Activated naive CD8-positive, alpha-beta T cell treated with anti-CD3 and anti-CD28 coated beads, Interleukin-2, amount 10 ng/mL, durations not matched to agents 7 days and 5 days (primary cell): ENCODE measurements at regions not wholly inside any gene's neighbourhood (a gene's known extent, or its start where the extent isn't known, plus 50 kb on each side); places are given as distances from the start of the nearest gene placed in this dataset.

Experiments
- ATAC-seq: fragments of 150-1000 bp; cut with Tn5 transposase; one replicate; pipeline ENCODE4 v1.10.0; 2021; ENCODE audit warnings: low read depth, moderate library complexity
- POLR2A ChIA-PET: fragments of 350-600 bp; sonication (Branson Sonifier 250); formaldehyde crosslinking; loops from one replicate; lab custom pipeline; 2021; ENCODE audit warnings: antibody characterized with exemption; lab: Charles Lee
- DNase-seq: peaks from one replicate; pipeline ENCODE4 v3.0.0; 2021
- H3K27ac Mint-ChIP-seq: one replicate; pipeline ENCODE4 v1.8.0; 2022; ENCODE audit warnings: mild to moderate bottlenecking, mixed read lengths
- H3K27me3 Mint-ChIP-seq: one replicate; pipeline ENCODE4 v1.8.0; 2022; ENCODE audit warnings: mild to moderate bottlenecking, moderate library complexity, mixed read lengths
- H3K36me3 Mint-ChIP-seq: one replicate; pipeline ENCODE4 v1.8.0; 2021; ENCODE audit warnings: mild to moderate bottlenecking, mixed read lengths
- H3K4me1 Mint-ChIP-seq: one replicate; pipeline ENCODE4 v1.8.0; 2021; ENCODE audit warnings: mixed read lengths
- H3K4me3 Mint-ChIP-seq: one replicate; pipeline ENCODE4 v1.8.0; 2022; ENCODE audit warnings: mild to moderate bottlenecking, moderate library complexity, mixed read lengths
- H3K9me3 Mint-ChIP-seq: one replicate; pipeline ENCODE4 v1.8.0; 2021; ENCODE audit warnings: mixed read lengths

DNA sequence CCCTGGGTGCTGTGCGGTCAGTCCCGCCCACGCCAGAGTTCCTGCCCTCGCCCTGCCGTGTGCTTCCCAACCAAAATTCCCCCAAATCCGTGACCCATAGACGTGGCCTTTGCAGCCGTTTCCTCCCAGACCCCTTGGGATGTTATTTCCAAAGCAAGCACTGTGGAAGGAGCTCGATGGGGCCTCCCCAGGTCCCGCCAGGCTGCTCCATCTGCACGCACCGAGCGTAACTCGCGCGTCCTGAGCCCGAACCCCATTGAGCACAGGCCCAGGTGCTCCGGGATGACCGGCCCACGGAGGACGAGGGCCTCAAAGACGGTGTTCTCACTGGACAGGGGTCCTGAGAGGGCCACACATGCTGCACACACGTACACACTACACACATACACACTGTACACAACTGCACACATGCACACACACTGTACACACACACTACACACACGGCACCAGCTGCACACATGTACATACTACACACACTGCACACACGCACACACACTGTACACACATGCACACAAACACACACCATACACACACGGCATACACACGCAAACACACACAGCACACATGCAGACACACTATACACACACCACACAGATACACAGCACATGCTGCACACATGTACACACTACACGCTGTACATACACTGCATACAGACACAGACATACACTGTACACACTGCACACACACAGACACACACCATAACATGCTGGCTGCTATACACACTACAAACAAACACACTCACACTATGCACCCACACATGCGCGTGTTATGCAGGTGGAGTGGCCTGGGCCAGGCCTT lies 431.2 kb upstream of the SALL3 start:
- no peak for ATAC-seq
- Mint-ChIP-seq H3K27me3 (no peaks in the 10 kb centered on the region), H3K27ac (no peak overlapping the region), H3K4me1 (no peaks in the 10 kb centered on the region), H3K36me3 (peaks cover 2% of the 10 kb centered on the region), H3K4me3 (no peak overlapping the region), H3K9me3 (peaks cover 18% of the 10 kb centered on the region)
- POLR2A ChIA-PET: no interaction called here
- no peak for DNase-seq

DNA sequence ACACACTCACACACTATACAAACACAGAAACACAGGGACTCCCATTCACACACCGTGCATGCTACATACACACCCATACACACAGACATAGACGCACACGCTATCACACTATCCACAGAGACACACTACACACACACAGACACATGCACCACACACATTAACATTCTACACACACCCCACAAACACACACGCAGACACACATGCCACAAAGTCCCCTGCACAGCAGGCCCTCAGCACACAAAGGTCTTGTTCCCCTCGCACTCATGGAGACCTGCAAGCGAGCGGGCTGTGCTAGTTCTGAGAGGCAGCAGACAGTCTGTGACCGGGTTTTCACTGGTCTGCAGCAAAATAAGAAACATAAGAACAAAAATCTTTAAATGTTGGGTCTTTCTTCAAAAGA lies 429.6 kb upstream of the SALL3 start:
- ATAC-seq (no peak), DNase-seq (no peak)
- Mint-ChIP-seq H3K27ac (no peak overlapping the region), H3K4me3 (no peak overlapping the region), H3K4me1 (no peaks in the 10 kb centered on the region), H3K9me3 (peaks cover 21% of the 10 kb centered on the region), H3K36me3 (peaks cover 2% of the 10 kb centered on the region), H3K27me3 (no peaks in the 10 kb centered on the region)
- POLR2A ChIA-PET: no interaction called here

DNA sequence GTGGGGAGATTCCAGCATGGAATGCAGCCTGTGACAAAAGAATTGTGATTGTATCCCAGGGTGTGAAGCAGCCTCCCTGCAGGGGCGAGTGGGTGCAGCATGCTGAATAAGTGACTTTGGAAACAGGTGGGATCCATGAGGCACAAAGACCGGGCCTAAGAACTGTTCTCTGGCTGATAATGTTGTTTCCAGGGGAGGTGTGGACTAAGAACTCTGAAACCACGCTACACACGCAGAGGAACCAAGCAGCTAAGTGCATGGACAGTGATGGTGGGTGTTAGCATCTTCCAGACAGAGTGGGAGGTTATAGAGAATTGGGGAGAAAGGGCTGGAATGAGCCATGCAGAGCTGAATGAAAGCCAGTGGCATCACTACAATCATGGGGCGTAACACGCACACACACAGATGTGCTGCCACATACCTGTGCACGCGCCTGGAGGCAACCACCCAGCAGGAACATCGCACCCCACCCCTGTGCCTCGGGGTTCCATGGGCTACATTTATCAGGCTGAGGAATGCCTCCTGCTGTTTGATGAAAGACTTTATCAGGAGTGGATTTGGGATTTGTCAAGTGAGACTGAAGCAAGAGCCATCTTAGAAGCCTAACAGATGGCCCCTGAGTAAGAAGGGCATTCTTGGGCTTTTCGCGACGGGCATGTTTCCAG lies 424.5 kb upstream of the SALL3 start:
- Mint-ChIP-seq H3K36me3 (no peaks in the 10 kb centered on the region), H3K9me3 (peaks cover 8% of the 10 kb centered on the region), H3K27ac (no peak overlapping the region), H3K4me3 (no peak overlapping the region), H3K27me3 (no peaks in the 10 kb centered on the region), H3K4me1 (no peaks in the 10 kb centered on the region)
- ATAC-seq: no peak
- no peak for DNase-seq
- POLR2A ChIA-PET: no interaction called here

DNA sequence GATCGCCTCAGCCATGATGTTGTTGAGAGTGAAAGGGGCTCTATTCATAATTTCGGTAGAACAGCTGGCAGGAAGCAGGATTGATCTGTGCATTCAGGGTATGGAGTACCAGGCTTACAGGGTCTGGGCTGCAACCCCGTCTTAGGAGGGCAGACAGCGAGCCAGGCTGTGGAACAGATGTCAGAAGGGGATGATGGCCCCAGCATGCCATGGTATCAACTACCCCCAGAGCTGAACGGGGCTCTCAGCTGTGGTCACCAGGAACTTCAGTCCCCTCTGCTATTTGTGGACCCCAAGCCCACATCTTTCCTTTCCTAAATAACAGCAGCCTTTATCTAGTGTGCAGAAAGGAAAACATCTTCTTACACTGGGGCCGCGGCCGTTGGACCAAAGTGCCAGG lies 422.2 kb upstream of the SALL3 start:
- DNase-seq: no peak
- Mint-ChIP-seq H3K36me3 (no peaks in the 10 kb centered on the region), H3K9me3 (peaks cover 9% of the 10 kb centered on the region), H3K4me3 (no peak overlapping the region), H3K27ac (no peak overlapping the region), H3K4me1 (no peaks in the 10 kb centered on the region), H3K27me3 (no peaks in the 10 kb centered on the region)
- no peak for ATAC-seq
- POLR2A ChIA-PET: no interaction called here

DNA sequence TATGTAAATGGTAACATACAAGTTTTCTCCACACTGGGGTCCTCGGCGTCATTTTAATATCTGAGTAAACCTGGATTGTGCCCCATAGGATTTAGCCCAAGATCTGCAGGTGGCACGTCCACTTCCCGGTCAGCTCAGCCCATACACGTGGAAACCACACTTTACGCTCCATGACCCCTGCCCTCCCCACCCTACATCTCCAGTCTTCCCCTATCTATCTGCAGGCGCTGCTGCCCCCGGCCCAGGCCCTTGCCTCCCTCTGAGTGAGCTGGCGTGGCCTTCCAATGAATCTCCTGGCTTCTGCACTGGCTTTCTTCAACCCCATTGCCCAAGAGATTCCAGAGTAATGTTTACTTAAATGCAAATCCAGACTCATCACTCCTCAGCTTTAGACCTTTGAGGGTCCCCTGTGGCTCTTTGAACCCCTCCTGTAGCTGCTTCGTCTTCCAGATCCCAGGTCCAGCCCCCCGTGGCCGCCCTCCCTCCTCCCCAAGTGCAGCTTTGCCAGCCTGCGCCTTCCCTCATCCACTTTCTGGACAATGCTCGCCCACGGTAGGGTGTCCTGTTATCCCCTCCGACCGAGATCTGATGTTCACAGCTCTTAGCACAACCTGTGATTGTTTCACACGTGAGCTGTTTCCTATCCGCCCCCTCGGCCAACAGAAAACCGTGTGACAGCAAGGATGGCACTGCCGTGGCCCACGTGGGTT lies 421.4 kb upstream of the SALL3 start:
- H3K36me3 Mint-ChIP-seq: no peaks in the 10 kb centered on the region
- DNase-seq: no peak
- no peaks in the 10 kb centered on the region for H3K27me3 Mint-ChIP-seq
- H3K9me3 Mint-ChIP-seq: peaks cover 9% of the 10 kb centered on the region
- ATAC-seq: no peak
- H3K27ac Mint-ChIP-seq: no peak overlapping the region
- no peaks in the 10 kb centered on the region for H3K4me1 Mint-ChIP-seq
- H3K4me3 Mint-ChIP-seq: no peak overlapping the region
- POLR2A ChIA-PET: no interaction called here

DNA sequence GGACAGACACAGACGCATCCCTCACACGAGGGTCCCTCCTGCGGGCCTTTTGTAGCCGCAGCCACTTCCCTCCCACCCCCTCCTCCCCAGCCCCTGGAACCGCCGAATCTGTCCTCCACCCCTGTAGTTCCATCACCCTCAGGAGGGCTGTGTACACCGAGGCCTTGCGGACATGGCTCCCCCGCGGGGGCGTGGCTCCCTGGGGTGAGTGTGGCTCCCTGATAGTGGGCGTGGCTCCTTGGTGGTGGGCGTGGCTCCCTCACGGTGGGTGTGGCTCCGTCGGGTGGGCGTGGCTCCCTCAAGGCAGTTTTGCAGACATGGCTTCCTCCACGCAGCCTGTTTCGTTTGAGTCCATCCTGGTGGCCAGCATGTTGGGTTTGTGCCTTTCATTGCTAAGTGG lies 420.7 kb upstream of the SALL3 start:
- Mint-ChIP-seq H3K4me3 (no peak overlapping the region), H3K36me3 (no peaks in the 10 kb centered on the region), H3K4me1 (no peaks in the 10 kb centered on the region), H3K9me3 (peaks cover 9% of the 10 kb centered on the region), H3K27me3 (no peaks in the 10 kb centered on the region), H3K27ac (no peak overlapping the region)
- no peak for DNase-seq
- ATAC-seq: no peak
- POLR2A ChIA-PET: no interaction called here

DNA sequence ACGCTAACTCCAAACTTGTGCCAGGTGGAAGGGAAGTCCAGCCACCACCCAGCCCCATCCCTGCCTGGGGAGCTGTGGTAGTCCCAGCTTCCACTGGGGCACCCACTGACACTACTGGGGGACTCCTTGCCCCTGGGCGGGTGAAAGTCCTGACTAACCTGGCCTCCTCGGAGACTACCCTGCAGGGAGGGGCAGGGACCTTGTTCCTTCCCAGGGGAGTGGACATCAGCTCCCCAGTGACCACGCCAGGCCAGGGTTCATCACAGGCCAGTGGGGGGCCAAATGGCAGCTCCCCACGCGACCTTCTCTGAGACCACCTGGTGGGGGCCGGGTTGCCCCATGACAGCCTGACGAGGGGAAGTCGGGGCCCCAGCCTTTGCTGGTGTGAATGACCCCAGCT lies 420.0 kb upstream of the SALL3 start:
- DNase-seq (no peak), ATAC-seq (no peak)
- no peaks in the 10 kb centered on the region for H3K36me3 Mint-ChIP-seq
- H3K27ac Mint-ChIP-seq: no peak overlapping the region
- peaks cover 8% of the 10 kb centered on the region for H3K9me3 Mint-ChIP-seq
- POLR2A ChIA-PET: no interaction called here
- no peaks in the 10 kb centered on the region for H3K4me1 Mint-ChIP-seq
- H3K27me3 Mint-ChIP-seq: no peaks in the 10 kb centered on the region
- no peak overlapping the region for H3K4me3 Mint-ChIP-seq

DNA sequence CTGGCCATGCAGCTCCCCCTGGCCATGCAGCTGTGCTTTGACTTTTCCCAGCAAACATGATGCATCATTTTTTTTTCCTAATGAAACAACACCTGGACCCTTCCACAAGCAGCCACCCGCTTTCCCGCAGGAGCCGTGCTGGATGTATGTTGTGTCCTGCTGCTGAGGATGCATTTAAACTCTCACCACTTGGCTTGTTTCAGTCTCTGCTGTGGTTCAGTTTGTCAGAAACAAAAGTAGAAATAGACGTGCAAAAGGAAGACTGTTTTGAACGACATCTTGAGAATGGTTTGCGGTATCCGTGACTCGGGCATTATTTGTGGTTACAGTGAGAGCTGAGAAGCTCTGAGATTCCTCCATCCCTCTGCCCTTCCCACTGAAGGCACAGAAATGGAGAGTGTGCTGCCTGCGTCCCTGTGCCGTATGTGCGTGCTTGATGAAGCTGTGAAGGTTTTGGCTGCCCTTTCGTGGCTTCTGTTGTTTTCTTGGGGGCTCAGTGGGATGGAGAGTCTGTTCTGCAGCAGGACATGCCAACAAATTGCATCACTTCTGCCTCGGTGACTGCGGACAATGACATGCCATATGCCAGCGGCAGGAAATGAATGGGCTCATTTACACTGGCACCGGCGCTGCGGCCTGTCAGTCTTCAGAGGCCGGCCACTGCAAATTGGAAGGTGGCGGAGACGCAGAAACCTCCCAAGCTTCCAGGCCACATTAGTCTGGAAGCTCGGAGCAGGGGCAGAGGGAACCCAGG lies 417.7 kb upstream of the SALL3 start:
- Mint-ChIP-seq H3K27ac (no peak overlapping the region), H3K27me3 (no peaks in the 10 kb centered on the region), H3K36me3 (no peaks in the 10 kb centered on the region), H3K9me3 (peaks cover 4% of the 10 kb centered on the region), H3K4me3 (no peak overlapping the region), H3K4me1 (no peaks in the 10 kb centered on the region)
- no peak for ATAC-seq
- no peak for DNase-seq
- POLR2A ChIA-PET: no interaction called here

DNA sequence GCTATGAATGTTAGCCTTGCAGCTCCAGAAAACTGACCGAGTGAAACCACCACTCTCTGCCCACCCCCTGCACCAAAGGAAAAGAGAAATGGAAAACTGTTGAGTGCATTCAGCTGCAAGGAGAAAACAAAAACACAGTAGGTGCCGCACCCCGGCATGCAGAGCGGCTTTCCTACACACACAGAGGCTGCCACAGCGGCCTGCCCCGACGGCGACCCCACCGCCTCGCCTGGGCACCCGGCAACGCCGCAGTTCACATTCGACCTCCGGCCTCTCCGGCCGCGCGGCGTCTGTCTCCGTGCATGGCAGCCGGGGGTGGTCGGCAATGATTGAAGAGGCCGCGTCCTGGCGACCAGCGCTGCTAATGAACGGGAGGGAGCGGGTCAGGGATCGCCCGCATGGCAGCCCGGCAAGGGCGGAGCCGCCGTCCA lies 417.1 kb upstream of the SALL3 start:
- POLR2A ChIA-PET: no interaction called here
- DNase-seq (no peak), ATAC-seq (no peak)
- H3K36me3 Mint-ChIP-seq: no peaks in the 10 kb centered on the region
- peaks cover 8% of the 10 kb centered on the region for H3K9me3 Mint-ChIP-seq
- no peak overlapping the region for H3K27ac Mint-ChIP-seq
- H3K4me3 Mint-ChIP-seq: no peak overlapping the region
- H3K27me3 Mint-ChIP-seq: no peaks in the 10 kb centered on the region
- H3K4me1 Mint-ChIP-seq: no peaks in the 10 kb centered on the region

DNA sequence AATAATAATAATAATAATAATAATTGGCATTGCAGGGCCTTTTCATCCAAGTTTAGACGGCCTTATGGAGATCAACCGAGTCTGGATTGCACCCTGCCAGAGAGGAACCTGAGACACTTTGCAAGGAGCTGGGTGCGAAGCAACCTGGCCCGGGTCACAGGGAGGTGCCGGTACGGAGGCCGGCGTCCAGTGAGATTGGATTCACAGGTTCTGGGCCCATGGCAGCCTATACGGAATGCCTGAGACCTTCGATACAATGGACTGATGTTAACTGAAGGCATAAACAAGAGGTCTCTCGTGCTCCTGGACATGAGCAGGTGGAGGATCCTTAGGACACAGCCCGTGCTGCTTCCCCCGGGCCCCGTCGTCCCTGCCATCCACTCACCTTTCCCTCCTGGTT lies 416.5 kb upstream of the SALL3 start:
- H3K27ac Mint-ChIP-seq: no peak overlapping the region
- ATAC-seq (no peak), DNase-seq (no peak)
- H3K4me1 Mint-ChIP-seq: no peaks in the 10 kb centered on the region
- no peaks in the 10 kb centered on the region for H3K36me3 Mint-ChIP-seq
- no peaks in the 10 kb centered on the region for H3K27me3 Mint-ChIP-seq
- POLR2A ChIA-PET: no interaction called here
- H3K9me3 Mint-ChIP-seq: peaks cover 8% of the 10 kb centered on the region
- no peak overlapping the region for H3K4me3 Mint-ChIP-seq

DNA sequence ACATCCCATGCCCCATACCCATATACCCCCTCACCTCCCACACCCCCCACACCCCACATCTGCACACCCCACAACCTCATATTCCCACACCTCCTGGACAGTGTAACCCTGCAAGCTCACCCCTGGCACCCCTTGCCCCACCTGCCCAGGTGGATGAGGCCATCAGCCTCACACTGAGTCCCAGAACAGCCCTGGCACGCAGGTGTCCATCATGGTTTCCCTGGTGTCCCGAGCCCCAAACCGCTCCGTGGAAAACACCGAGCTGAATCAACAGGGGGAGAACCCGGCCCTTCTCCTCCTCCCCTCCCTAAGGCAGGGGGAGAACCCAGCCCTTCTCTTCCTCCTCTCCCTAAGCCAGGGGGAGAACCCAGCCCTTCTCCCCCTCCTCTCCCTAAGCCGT lies 415.6 kb upstream of the SALL3 start:
- Mint-ChIP-seq H3K4me3 (no peak overlapping the region), H3K36me3 (no peaks in the 10 kb centered on the region), H3K27ac (no peak overlapping the region), H3K9me3 (peaks cover 10% of the 10 kb centered on the region), H3K4me1 (no peaks in the 10 kb centered on the region), H3K27me3 (no peaks in the 10 kb centered on the region)
- DNase-seq (no peak), ATAC-seq (no peak)
- POLR2A ChIA-PET: no interaction called here

DNA sequence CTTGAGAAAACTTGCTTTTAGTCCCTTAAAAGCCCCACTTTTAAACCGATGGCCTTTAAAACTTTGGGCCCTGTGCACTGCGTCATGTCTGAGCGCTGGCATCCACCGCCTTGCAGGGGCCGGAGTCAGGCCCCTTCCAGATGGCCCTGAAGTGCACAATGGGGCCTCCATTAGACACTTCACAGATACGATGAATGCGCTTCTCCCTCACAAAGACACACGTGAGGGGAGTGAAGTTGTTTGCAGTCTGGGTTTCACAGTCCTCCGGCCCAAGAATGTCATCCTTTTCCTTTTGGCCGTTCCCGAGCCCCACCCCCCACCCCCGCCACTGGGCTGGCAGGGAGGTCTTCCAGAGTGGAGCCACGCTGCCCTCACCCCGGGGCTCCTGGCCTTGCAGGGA lies 415.1 kb upstream of the SALL3 start:
- H3K36me3 Mint-ChIP-seq: no peaks in the 10 kb centered on the region
- DNase-seq (no peak), ATAC-seq (no peak)
- no peak overlapping the region for H3K4me3 Mint-ChIP-seq
- H3K27ac Mint-ChIP-seq: no peak overlapping the region
- no peaks in the 10 kb centered on the region for H3K4me1 Mint-ChIP-seq
- POLR2A ChIA-PET: no interaction called here
- H3K9me3 Mint-ChIP-seq: peaks cover 10% of the 10 kb centered on the region
- no peaks in the 10 kb centered on the region for H3K27me3 Mint-ChIP-seq

DNA sequence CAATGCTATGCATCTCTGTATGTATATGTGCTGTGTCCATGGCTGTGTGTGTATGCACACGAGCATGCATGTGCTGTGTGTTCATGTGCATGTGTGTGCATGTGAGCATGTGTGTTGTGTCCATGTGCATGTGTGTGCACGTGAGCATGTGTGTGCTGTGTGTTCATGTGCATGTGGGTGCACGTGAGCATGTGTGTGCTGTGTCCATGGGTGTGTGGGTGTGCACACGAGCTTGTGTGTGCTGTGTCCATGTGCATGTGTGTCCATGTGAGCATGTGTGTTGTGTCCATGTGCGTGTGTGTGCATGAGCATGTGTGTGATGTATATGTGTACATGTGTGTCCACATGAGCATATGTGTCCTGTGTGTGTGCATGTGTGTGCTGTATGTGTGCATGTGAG lies 414.4 kb upstream of the SALL3 start:
- POLR2A ChIA-PET: no interaction called here
- no peaks in the 10 kb centered on the region for H3K27me3 Mint-ChIP-seq

More for the DNA sequence above, 414.4 kb upstream of the SALL3 start:
- Mint-ChIP-seq H3K27ac (no peak overlapping the region), H3K9me3 (peaks cover 10% of the 10 kb centered on the region), H3K4me1 (no peaks in the 10 kb centered on the region), H3K4me3 (no peak overlapping the region), H3K36me3 (no peaks in the 10 kb centered on the region)
- ATAC-seq (no peak), DNase-seq (no peak)
